HCT116 (cell line): ENCODE measurements at regions not wholly inside any gene's neighbourhood (a gene's known extent, or its start where the extent isn't known, plus 50 kb on each side); places are given as distances from the start of the nearest gene placed in this dataset.

ENCODE experiments used
- ATAC-seq: fragments of 200-7000 bp; cut with Tn5 transposase; 2 replicates; pipeline ENCODE4 v1.9.1; 2020; ENCODE audit warnings: mild to moderate bottlenecking, moderate library complexity
- BruUV-seq: library from RNA; stranded (reverse); fragments of 400-500 nt; replicated peaks from 2 replicates; lab custom pipeline; 2021; lab: Mats Ljungman, UMichigan
- CTCF ChIA-PET: fragments of 300-600 bp; sonication (Branson Sonifier 250); formaldehyde crosslinking; loops from one replicate; lab custom pipeline; 2021; ENCODE audit warnings: antibody characterized with exemption; lab: Charles Lee
- POLR2A ChIA-PET: fragments of 300-600, 350-600 bp; sonication (Branson Sonifier 250); formaldehyde crosslinking; loops from one replicate; lab custom pipeline; 2021; ENCODE audit warnings: antibody characterized with exemption; lab: Charles Lee
- RAD21 ChIA-PET, 2 experiments: fragments of 300-600 bp; sonication (Branson Sonifier 250); formaldehyde crosslinking; loops; one replicate each; lab custom pipeline; 2023; ENCODE audit warnings: low total read pairs in 2 of 2; ENCODE audit not compliant: uncharacterized antibody in 2 of 2, unreplicated experiment in 2 of 2, low non-redundant PET in 1 of 2; lab: Charles Lee
- DNase-seq: peaks from one replicate; pipeline ENCODE4 v3.0.0-alpha.2; 2010; ENCODE audit warnings: low read depth, low spot score
- H2AFZ ChIP-seq: fragments of 200-600 bp; shearing (Covaris generic), sonication (generic); 2 replicates; pipeline ENCODE4 v1.6.1; 2017; ENCODE audit warnings: low read depth, mixed run types, mixed read lengths, antibody characterized with exemption, low read length; ENCODE audit not compliant: poor library complexity, severe bottlenecking
- H3K27ac ChIP-seq: 2 replicates; pipeline ENCODE4 v1.5.1; 2012; ENCODE audit warnings: low read depth, low read length
- H3K27me3 ChIP-seq: fragments of 200-600 bp; sonication (generic); 2 replicates; pipeline ENCODE4 v1.6.1; 2016; ENCODE audit warnings: mixed run types, low read length, mixed read lengths; ENCODE audit not compliant: insufficient read depth
- H3K36me3 ChIP-seq, 2 experiments: fragments of 200-500 bp in 1 of 2; fragments of 200-600 bp in 1 of 2; sonication (Bioruptor generic) in 1 of 2; sonication (generic) in 1 of 2; 2 replicates each; pipeline versions ENCODE4 v1.5.1 to v1.6.1; 2014 to 2016; ENCODE audit warnings: low read length in 2 of 2, inconsistent platforms in 1 of 2, mixed read lengths in 1 of 2, mixed run types in 1 of 2; ENCODE audit not compliant: insufficient read depth in 2 of 2, control insufficient read depth in 1 of 2
- H3K4me1 ChIP-seq, 2 experiments: fragments of 200-600 bp in 1 of 2; sonication (generic) in 1 of 2; 2 replicates each; pipeline versions ENCODE4 v1.5.1 to v1.6.1; 2012 to 2017; ENCODE audit warnings: low read length in 2 of 2, inconsistent platforms in 1 of 2, mild to moderate bottlenecking in 1 of 2, mixed read lengths in 1 of 2, mixed run types in 1 of 2, moderate library complexity in 1 of 2; ENCODE audit not compliant: insufficient read depth in 2 of 2, control insufficient read depth in 1 of 2
- H3K4me2 ChIP-seq: fragments of 200-600 bp; sonication (generic); 2 replicates; pipeline ENCODE4 v1.6.1; 2017; ENCODE audit warnings: mixed run types, low read length, mixed read lengths
- H3K4me3 ChIP-seq, 2 experiments: fragments of 200-600 bp in 1 of 2; sonication (generic) in 1 of 2; replicated peaks in 1 of 2; 2 replicates each; pipeline ENCODE4 v1.5.1; 2011 to 2016; ENCODE audit warnings: low read length in 2 of 2, control low read depth in 1 of 2, low read depth in 1 of 2, mild to moderate bottlenecking in 1 of 2, mixed read lengths in 1 of 2, mixed run types in 1 of 2
- H3K79me2 ChIP-seq: fragments of 200-600 bp; sonication (generic); 2 replicates; pipeline ENCODE4 v1.6.1; 2017; ENCODE audit warnings: mild to moderate bottlenecking, mixed run types, low read length, moderate library complexity, mixed read lengths; ENCODE audit not compliant: insufficient read depth
- H3K9ac ChIP-seq: fragments of 200-600 bp; sonication (generic); 2 replicates; pipeline ENCODE4 v1.6.1; 2016; ENCODE audit warnings: low read length, mixed read lengths
- H3K9me2 ChIP-seq: fragments of 200-600 bp; sonication (generic), shearing (Covaris generic); 2 replicates; pipeline ENCODE4 v1.6.1; 2017; ENCODE audit warnings: mixed run types, mild to moderate bottlenecking, moderate library complexity; ENCODE audit not compliant: insufficient read depth
- H3K9me3 ChIP-seq, 2 experiments: fragments of 200-500 bp in 1 of 2; fragments of 200-600 bp in 1 of 2; sonication (Bioruptor generic) in 1 of 2; sonication (generic) in 1 of 2; 2 replicates each; pipeline ENCODE4 v1.6.1; 2014 to 2017; ENCODE audit warnings: low read length in 2 of 2, mixed read lengths in 2 of 2, inconsistent platforms in 1 of 2, low read depth in 1 of 2, mild to moderate bottlenecking in 1 of 2, mixed run types in 1 of 2, moderate library complexity in 1 of 2; ENCODE audit not compliant: control insufficient read depth in 1 of 2, insufficient read depth in 1 of 2
- H4K20me1 ChIP-seq: fragments of 200-600 bp; sonication (generic), shearing (Covaris generic); 2 replicates; pipeline ENCODE4 v1.6.1; 2017; ENCODE audit warnings: mixed run types, mild to moderate bottlenecking, moderate library complexity; ENCODE audit not compliant: insufficient read depth
- REST ChIP-seq: IDR thresholded peaks from 2 replicates; pipeline ENCODE4 v1.6.1; 2012; ENCODE audit warnings: low read depth
- SRF ChIP-seq: IDR thresholded peaks from 2 replicates; pipeline ENCODE4 v1.6.1; 2012; ENCODE audit warnings: low read depth
- TCF7L2 ChIP-seq: IDR thresholded peaks from 2 replicates; pipeline ENCODE4 v1.7.0; 2011; ENCODE audit warnings: borderline replicate concordance, inconsistent platforms; ENCODE audit not compliant: insufficient read depth, insufficient read length; ENCODE audit errors: extremely low read depth
- intact Hi-C: fragments of 100-400 bp; cut with micrococcal nuclease; formaldehyde crosslinking; loops from 2 replicates; pipeline ENCODE4 v1.10.0; 2022

GRCh38 chr1:232218955-232219865, 410.7 kb downstream of the SIPA1L2 start:
- Histone ChIP-seq H3K4me2 (no peak overlapping the region), H3K4me3 (no peak overlapping the region), H2AFZ (no peak overlapping the region), H3K79me2 (no peaks in the 10 kb centered on the region), H3K4me1 (peaks cover 0 to 6% of the 10 kb centered on the region in 2 experiments; a peak in 1 of 4 replicates)
- intact Hi-C loops, result loop anchor here (10.0 kb wide), 1 partner anchor 406 kb away; no protein-coding TSS in a partner anchor
- RAD21 ChIA-PET, result no interaction called here
- POLR2A ChIA-PET, result no interaction called here
- TF ChIP-seq REST (no peak), TCF7L2 (no peak), SRF (no peak)
- TF ChIP-seq, all 23 proteins: peak for 0
- DNase-seq (no peak), ATAC-seq (no peak)
- Histone ChIP-seq H4K20me1 (no peaks in the 10 kb centered on the region), H3K9me3 (no peaks in the 10 kb centered on the region), H3K27me3 (no peaks in the 10 kb centered on the region), H3K27ac (no peak overlapping the region), H3K9me2 (no peaks in the 10 kb centered on the region), H3K9ac (no peak overlapping the region), H3K36me3 (no peaks in the 10 kb centered on the region)
- no TSS peak for BruUV-seq
- CTCF ChIA-PET, result no interaction called here
